HG03565 (cell line): ENCODE measurements at regions not wholly inside any gene's neighbourhood (a gene's known extent, or its start where the extent isn't known, plus 50 kb on each side); places are given as distances from the start of the nearest gene placed in this dataset.

Experiments
- ATAC-seq: cut with Tn5 transposase; IDR thresholded peaks from one replicate; pipeline ENCODE4 v1.9.1; 2021; ENCODE audit warnings: mild to moderate bottlenecking, moderate library complexity; ENCODE audit not compliant: unreplicated experiment

- ATAC-seq: peak; percentile 38
Observed at GRCh38 chr3:6228958-6229683, 631.8 kb upstream of the GRM7 start.

GRCh38 chr3:6229778-6230410, 631.0 kb upstream of the GRM7 start:
- ATAC-seq: peak; percentile 68

GRCh38 chr3:6242104-6242503, 618.8 kb upstream of the GRM7 start:
- ATAC-seq: no peak

GRCh38 chr3:6248528-6248927, 612.4 kb upstream of the GRM7 start:
- no peak for ATAC-seq

- peak; percentile 44 for ATAC-seq
Observed at GRCh38 chr3:6249679-6250078, 611.2 kb upstream of the GRM7 start.

- peak; percentile 99 for ATAC-seq
Observed at GRCh38 chr3:6250167-6250566, 610.7 kb upstream of the GRM7 start.

GRCh38 chr3:6251612-6252400, 609.1 kb upstream of the GRM7 start:
- no peak for ATAC-seq

- ATAC-seq: no peak
Observed at GRCh38 chr3:6254490-6254889, 606.4 kb upstream of the GRM7 start.

- no peak for ATAC-seq
Observed at GRCh38 chr3:6255229-6255628, 605.7 kb upstream of the GRM7 start.

GRCh38 chr3:6260551-6261191, 600.2 kb upstream of the GRM7 start:
- peak; percentile 90 for ATAC-seq

- ATAC-seq: no peak
Observed at GRCh38 chr3:6262010-6262409, 598.9 kb upstream of the GRM7 start.

- no peak for ATAC-seq
Observed at GRCh38 chr3:6264036-6264435, 596.9 kb upstream of the GRM7 start.

- no peak for ATAC-seq
Observed at GRCh38 chr3:6264906-6265305, 596.0 kb upstream of the GRM7 start.

GRCh38 chr3:6266135-6266534, 594.8 kb upstream of the GRM7 start:
- no peak for ATAC-seq

- ATAC-seq: no peak
Observed at GRCh38 chr3:6273878-6274277, 587.0 kb upstream of the GRM7 start.

- ATAC-seq: no peak
Observed at GRCh38 chr3:6281662-6282061, 579.3 kb upstream of the GRM7 start.

GRCh38 chr3:6282918-6283317, 578.0 kb upstream of the GRM7 start:
- no peak for ATAC-seq

- no peak for ATAC-seq
Observed at GRCh38 chr3:6287088-6287875, 573.6 kb upstream of the GRM7 start.

GRCh38 chr3:6301626-6302025, 559.3 kb upstream of the GRM7 start:
- no peak for ATAC-seq

GRCh38 chr3:6315906-6316305, 545.0 kb upstream of the GRM7 start:
- ATAC-seq: no peak

- ATAC-seq: no peak
Observed at GRCh38 chr3:6321999-6322398, 538.9 kb upstream of the GRM7 start.
